C4-2B (cell line): ENCODE measurements at regions not wholly inside any gene's neighbourhood (a gene's known extent, or its start where the extent isn't known, plus 50 kb on each side); places are given as distances from the start of the nearest gene placed in this dataset.

Source experiments
- ZFX ChIP-seq: fragments of 450-650 bp; IDR thresholded peaks from 2 replicates; pipeline ENCODE4 v1.6.1; 2017
- TF ChIP-seq, protein P1 (sequence below): fragments of 450-650 bp; conservative IDR thresholded peaks from 2 replicates; pipeline ENCODE4 v1.5.1; 2017; ENCODE audit warnings: mild to moderate bottlenecking

DNA sequence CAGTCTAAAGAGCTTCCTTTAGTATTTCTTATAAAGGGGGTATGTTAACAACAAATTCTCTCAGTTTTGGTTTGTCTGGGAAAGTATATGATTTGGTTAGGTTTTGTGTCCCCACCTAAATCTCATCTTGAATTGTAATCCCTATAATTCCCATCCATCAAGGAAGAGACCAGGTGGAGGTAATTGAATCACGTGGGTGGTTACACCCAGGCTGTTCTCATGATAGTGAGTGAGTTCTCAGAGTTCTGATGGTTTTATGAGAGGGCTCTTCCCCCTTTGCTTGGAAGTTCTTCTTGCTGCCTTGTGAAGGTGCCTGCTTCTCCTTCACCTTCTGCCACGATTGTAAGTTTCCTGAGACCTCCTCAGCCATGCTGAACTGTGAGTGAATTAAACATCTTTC lies 109.1 kb downstream of the MACIR start:
- TF ChIP-seq, protein P1, sequence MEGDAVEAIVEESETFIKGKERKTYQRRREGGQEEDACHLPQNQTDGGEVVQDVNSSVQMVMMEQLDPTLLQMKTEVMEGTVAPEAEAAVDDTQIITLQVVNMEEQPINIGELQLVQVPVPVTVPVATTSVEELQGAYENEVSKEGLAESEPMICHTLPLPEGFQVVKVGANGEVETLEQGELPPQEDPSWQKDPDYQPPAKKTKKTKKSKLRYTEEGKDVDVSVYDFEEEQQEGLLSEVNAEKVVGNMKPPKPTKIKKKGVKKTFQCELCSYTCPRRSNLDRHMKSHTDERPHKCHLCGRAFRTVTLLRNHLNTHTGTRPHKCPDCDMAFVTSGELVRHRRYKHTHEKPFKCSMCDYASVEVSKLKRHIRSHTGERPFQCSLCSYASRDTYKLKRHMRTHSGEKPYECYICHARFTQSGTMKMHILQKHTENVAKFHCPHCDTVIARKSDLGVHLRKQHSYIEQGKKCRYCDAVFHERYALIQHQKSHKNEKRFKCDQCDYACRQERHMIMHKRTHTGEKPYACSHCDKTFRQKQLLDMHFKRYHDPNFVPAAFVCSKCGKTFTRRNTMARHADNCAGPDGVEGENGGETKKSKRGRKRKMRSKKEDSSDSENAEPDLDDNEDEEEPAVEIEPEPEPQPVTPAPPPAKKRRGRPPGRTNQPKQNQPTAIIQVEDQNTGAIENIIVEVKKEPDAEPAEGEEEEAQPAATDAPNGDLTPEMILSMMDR: no peak
- TF ChIP-seq ZFX: no peak
